A549 (cell line): ENCODE measurements at regions not wholly inside any gene's neighbourhood (a gene's known extent, or its start where the extent isn't known, plus 50 kb on each side); places are given as distances from the start of the nearest gene placed in this dataset.

Source experiments
- CEBPB ChIP-seq, 2 experiments: fragments of >200 bp in 1 of 2; sonication (Bioruptor Twin) in 1 of 2; formaldehyde crosslinking in 1 of 2; IDR thresholded peaks; 2 replicates each; pipeline ENCODE4 v1.6.1; 2012 to 2016
- CTCF ChIP-seq: fragments of >200 bp; sonication (Bioruptor Twin); formaldehyde crosslinking; IDR thresholded peaks from 3 replicates; pipeline ENCODE4 v1.5.1; 2016
- EP300 ChIP-seq, 2 experiments: fragments of >200 bp; sonication (Bioruptor Twin); formaldehyde crosslinking; IDR thresholded peaks; 2 replicates in 1 of 2; 3 replicates in 1 of 2; pipeline ENCODE4 v1.6.1; 2016 to 2017
- HDAC2 ChIP-seq: fragments of 200-600 bp; sonication (generic); IDR thresholded peaks from 2 replicates; pipeline ENCODE4 v1.6.1; 2016
- JUN ChIP-seq, 2 experiments: fragments of >200 bp; sonication (Bioruptor Twin); formaldehyde crosslinking; IDR thresholded peaks; 2 replicates in 1 of 2; 3 replicates in 1 of 2; pipeline ENCODE4 v1.6.1; 2016 to 2017
- KDM1A ChIP-seq: fragments of 200-600 bp; sonication (generic); IDR thresholded peaks from 2 replicates; pipeline ENCODE4 v1.6.1; 2016; ENCODE audit warnings: low read depth, mild to moderate bottlenecking
- MAFK ChIP-seq: fragments of 450-650 bp; IDR thresholded peaks from 2 replicates; pipeline ENCODE4 v1.6.1; 2014; ENCODE audit not compliant: partially characterized antibody
- MAX ChIP-seq: IDR thresholded peaks from 2 replicates; pipeline ENCODE4 v1.6.1; 2012
- MAZ ChIP-seq: fragments of 150-350 bp; IDR thresholded peaks from 2 replicates; pipeline ENCODE4 v1.6.1; 2014; ENCODE audit warnings: antibody characterized with exemption, low read depth, low read length, borderline replicate concordance
- POLR2A ChIP-seq: IDR thresholded peaks from 2 replicates; pipeline ENCODE4 v1.6.1; 2012; ENCODE audit warnings: mild to moderate bottlenecking, low read length
- RAD21 ChIP-seq, 2 experiments: fragments of >200 bp in 1 of 2; sonication (Bioruptor Twin) in 1 of 2; formaldehyde crosslinking in 1 of 2; IDR thresholded peaks in 1 of 2; conservative IDR thresholded peaks in 1 of 2; 2 replicates in 1 of 2; 3 replicates in 1 of 2; pipeline ENCODE4 v1.6.1; 2012 to 2018; ENCODE audit warnings: inconsistent platforms in 1 of 2
- RARB ChIP-seq: fragments of 250-450 bp; sonication (Bioruptor Pico); IDR thresholded peaks from 2 replicates; pipeline ENCODE4 v1.8.0; 2021; ENCODE audit warnings: mild to moderate bottlenecking, moderate library complexity
- RFX5 ChIP-seq: fragments of 450-650 bp; IDR thresholded peaks from 2 replicates; pipeline ENCODE4 v1.7.1; 2014; ENCODE audit warnings: antibody characterized with exemption, mild to moderate bottlenecking, moderate library complexity
- ZC3H11A ChIP-seq: fragments of 450-650 bp; IDR thresholded peaks from 2 replicates; pipeline ENCODE4 v1.6.1; 2014; ENCODE audit warnings: antibody characterized with exemption, mild to moderate bottlenecking

GRCh38 chr4:150023489-150023888 lies 54.8 kb upstream of the DCLK2 start:
- no peak for TF ChIP-seq CTCF
- no peak for TF ChIP-seq ZC3H11A
- no peak for TF ChIP-seq CEBPB (IDR thresholded peaks at IDR 0.05)
- TF ChIP-seq HDAC2: no peak
- TF ChIP-seq POLR2A: no peak
- TF ChIP-seq JUN (IDR thresholded peaks at IDR 0.05): no peak
- no peak for TF ChIP-seq MAX
- TF ChIP-seq RFX5: no peak
- no peak for TF ChIP-seq KDM1A
- TF ChIP-seq MAFK: no peak
- TF ChIP-seq RAD21 (conservative IDR thresholded peaks at IDR 0.05 in 1 of 2, IDR thresholded peaks at IDR 0.05 in 1 of 2): no peak
- TF ChIP-seq EP300 (IDR thresholded peaks at IDR 0.05): no peak
- TF ChIP-seq MAZ: no peak
- no peak for TF ChIP-seq RARB (CRISPR knock-in tag)
